A204.1 (cell line): ENCODE measurements at regions not wholly inside any gene's neighbourhood (a gene's known extent, or its start where the extent isn't known, plus 50 kb on each side); places are given as distances from the start of the nearest gene placed in this dataset.

Experiments used
- FAIRE-seq: peaks from 2 replicates; lab custom pipeline; 2012; peaks lifted over from hg19 to GRCh38; lab: Jason Lieb, UNC

DNA sequence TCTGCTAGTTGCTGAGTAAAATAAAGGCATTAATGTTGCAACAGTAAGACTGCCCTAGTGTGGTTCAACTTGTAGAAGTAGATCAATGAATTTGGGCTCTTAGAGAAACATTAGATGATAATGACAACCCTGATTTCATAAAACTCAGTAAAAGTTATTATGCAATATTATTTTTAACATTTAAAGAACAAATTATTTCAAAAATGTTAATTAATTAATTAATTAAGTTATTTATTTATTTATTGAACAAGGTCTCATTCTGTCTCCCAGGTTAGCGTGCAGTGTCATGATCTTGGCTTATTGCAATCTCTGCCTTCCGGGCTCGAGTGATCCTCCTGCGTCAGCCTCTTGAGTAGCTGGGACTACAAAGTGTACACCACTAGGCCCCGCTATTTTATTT is 1016.4 kb downstream of the VRK1 start:
- FAIRE-seq = no peak

DNA sequence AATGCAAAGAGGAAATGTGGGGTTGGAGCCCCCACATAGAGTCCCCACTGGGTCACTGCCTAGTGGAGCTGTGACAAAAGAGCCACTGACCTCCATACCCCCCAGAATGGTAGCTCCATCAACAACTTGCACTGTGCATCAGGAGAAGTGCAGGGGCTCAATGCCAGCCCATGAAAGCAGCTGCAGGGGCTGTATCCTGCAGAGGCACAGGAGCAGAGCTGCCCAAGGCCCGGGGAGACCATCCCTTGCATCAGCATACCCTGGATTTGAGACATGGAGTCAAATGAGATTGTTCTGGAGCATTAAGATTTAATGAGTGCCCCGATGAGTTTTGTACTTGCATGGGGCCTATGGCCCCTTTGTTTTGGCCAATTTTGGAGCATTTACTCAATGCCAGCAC is 1023.6 kb downstream of the VRK1 start:
- no peak for FAIRE-seq

DNA sequence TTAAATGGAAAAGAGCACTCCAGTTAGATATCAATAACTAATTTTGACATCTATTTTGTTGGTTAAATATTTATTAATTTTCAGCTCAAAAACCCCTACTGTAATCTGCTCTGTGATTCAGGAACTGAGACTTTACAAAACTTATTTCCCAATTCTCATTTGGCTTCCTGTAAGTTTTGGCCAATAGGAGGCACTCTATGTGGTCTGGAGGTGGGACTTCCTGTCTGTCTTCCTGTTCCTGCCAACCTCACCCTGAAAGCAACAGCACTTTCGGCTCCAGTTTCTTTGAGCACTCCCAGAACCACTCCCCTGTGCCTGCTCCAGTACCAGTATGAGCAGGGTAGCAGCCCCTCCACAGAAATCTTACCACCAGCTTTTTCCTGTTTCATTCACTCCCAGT is 1027.0 kb downstream of the VRK1 start:
- FAIRE-seq = no peak

DNA sequence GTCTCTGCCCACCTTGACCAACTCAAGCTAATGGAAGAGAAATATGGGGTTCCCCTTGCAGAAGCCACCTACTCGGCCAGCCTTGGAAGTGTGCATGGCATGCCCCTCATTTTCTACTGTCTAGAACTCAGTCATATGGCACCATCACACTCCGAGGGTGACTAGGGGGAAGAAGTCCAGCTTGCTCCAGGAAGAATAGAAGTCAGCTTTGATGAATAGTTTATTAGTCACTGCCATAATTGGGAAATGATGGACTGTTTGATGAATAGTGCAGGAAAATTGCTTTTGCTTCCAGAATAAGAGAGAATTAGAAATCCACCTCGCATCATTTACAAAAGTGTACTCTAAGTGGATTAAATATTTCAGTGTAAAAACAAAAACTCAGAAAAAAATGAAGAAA is 1030.6 kb downstream of the VRK1 start:
- FAIRE-seq = no peak

DNA sequence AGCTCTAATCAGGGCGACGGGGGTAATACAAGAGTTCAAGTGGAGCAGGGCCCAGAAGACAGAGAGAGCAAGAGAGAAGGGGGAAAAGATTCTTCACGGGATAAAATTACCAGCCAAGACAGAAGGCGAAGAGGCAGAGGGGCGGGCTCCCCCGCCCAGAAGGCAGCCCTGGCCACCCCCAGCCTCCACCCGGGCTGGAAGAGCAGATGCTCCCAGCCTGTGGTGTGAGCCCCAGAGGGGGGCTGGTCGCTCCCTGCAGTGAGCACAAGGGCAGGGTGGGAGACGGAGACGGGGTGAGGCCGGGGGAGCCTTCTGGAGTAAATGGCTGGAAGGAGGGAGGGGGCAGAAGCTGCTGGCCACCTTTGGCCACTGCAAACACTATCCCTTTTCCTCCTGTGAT is 1035.6 kb downstream of the VRK1 start:
- FAIRE-seq = no peak

DNA sequence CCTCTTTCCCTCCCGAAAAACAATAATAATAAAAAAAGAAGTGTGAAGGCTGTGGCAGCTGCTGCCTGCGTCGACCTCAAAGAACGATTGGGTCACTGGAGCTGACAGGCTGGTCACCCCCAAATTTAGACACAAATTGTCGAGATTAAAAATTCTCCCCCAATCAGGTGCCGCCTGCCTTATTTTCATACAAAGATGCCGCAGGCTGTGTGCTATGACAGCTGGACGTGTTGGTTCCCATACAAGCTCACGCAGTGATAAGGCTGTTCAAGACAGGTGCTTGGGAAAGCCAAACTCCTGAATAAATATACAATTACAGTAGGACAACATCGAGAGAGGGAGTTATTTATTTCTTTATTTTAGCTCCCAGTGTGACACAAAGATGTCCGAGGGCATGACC is 1041.8 kb downstream of the VRK1 start:
- FAIRE-seq = no peak

DNA sequence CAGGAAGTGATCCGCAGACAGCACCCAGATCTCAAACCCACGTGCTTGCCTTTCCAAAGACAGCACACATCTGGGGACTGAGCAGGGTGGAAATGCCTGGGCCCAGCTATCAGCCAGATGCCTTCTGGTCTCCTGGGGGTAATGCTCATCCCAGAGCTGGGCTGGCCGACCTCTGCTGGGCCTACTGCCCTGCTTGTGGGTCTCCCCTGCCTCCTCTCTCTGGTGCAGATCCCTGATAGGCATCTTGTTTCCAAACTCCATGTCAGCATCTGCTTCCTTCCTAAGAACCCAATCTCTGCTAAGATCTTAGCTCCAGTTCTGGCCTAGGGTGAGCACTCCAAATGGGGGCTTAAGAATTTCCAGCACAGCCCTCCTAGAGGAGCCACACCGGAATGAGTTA is 1043.0 kb downstream of the VRK1 start:
- FAIRE-seq = no peak

DNA sequence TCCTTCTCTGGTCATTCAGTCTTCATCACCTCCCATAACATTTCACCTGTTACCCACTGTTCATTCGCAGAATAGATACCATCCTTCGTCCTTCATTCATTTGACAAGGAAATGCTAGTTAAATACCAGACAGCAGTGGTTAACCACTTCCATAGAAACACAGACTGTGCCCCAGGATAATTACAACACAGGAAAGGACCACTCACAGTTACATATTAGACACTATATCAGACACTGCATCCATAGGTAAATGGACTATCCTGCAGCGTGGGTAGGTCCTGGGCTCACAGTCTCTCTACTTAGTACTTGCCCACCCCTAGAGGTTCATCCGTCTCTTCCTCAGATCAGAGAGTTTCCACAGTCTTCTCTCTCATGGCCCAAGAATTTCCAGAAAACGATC is 1044.6 kb downstream of the VRK1 start:
- no peak for FAIRE-seq

DNA sequence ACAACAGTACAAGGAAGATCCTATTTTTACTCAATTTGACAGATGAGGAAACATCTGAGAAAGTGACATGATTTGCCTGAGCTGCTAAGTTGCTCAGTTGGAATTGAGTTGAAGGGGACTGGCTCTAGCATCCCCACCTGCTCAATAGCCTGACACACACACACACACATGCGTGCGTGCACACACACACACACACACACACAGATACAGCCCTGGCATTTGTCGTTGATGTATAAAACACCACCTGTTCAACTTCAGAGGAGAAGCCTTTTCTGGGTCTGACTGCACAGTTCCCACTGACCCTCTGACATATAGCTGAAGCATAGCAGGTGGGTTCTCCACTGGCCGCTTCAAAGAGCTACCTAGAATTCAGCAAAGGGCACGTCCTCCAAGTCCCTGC is 1045.9 kb downstream of the VRK1 start:
- FAIRE-seq = no peak

DNA sequence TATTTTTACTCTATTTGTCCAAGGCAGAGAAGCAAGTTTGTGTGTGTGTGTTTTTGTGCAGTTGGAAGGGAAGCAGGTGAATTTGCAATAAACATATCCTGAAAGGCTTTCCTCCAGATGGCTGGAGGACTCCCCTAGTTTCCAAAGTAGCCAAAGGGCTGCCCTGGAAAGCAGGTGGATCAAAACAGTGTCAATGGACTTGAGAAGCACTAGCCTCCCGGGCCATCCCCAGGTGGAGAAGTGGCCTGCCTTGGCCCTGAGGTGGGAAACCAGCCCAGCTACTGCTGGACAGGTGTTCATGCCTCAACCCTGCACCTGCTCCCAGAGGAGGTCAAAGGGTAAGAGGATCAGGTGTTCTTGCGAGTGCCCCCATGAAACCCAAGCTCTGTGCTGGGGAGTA is 1046.9 kb downstream of the VRK1 start:
- FAIRE-seq = no peak

DNA sequence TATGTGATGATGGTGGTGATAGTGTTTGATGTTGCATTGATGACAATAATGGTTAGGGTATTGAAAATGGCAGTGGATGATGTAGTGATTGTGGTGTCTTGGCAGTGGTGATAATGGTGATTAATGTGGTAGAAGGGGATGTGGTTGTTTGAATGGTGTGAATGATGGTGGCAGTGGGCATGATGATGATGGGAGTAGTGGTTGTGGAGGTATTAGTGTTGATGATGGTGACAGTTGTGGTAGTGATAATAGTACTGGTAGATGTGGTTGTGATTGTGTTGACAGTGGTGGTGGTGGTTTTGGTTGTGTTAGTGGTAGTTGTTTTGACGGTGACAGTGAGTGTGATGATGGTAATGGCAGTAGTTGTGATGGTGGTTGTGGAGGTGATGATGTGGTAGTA is 1049.0 kb downstream of the VRK1 start:
- no peak for FAIRE-seq

DNA sequence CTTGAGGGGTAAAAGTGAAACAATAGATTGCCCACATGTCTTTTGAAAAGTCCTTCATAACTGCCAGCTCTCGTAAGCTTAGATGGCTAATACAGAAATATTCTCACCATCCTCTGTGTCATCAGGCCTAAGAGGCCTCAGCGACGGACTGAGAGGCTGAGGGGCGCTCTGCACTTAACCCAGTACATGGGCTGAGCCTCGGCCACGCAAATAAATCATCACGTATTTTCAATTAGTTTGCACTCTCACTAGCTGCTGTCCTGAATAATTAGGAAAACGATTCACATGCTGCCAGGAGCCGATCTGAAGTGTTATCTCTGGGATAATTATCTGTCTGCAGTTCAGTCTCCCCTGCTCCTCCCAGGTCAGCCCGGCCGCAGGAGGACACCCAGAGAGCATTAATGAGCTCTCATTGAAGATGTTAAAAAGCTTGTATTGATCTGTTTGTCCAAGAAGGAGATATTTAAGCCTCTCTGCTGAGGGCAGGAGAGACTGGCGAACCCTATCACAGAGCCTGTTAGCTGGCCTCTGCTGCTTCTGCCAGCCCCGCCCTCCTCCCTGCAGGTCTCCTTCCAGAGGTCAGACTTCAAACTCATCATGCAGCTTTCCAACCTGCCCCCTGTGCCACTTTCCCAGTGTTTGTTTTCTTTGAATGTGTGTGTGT is 1051.3 kb downstream of the VRK1 start:
- FAIRE-seq = no peak

DNA sequence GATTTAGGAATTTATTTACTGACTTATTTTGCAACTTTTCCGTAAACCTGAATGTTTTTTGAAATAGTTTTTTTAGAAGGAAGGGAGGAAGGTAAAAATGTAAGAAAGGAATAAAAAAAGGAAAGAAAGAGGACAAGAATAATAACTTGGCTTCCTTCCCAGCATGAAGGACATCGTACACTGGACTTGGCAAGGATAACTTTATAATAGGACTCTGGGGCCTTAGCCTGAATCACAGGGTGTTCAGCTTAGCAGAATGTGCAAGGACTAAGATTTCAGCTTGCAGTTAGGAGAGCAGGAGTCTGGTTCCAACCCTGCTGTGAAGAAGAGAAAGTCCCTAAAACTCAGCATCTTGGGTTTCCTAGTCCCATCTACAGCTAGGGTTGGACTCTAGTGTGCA is 1053.3 kb downstream of the VRK1 start:
- no peak for FAIRE-seq

DNA sequence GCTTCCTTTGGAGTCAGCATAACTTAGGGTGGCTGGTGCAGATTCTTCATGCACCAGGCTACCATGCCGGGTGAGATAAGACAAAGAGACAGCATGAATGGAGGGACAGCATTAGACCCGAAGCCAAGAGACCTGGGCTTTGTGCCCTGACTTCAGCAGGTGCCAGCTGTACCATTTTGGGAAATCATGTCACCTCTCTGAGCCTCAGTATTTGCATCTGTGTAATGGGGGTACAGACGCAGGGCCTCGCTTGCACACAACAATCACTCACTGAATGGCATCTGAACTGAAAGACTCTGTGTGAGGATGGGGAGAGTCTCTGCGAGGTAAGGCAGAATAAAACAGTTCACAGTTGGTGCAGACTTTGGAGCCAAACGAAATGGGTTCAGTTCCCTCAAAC is 1053.7 kb downstream of the VRK1 start:
- no peak for FAIRE-seq

DNA sequence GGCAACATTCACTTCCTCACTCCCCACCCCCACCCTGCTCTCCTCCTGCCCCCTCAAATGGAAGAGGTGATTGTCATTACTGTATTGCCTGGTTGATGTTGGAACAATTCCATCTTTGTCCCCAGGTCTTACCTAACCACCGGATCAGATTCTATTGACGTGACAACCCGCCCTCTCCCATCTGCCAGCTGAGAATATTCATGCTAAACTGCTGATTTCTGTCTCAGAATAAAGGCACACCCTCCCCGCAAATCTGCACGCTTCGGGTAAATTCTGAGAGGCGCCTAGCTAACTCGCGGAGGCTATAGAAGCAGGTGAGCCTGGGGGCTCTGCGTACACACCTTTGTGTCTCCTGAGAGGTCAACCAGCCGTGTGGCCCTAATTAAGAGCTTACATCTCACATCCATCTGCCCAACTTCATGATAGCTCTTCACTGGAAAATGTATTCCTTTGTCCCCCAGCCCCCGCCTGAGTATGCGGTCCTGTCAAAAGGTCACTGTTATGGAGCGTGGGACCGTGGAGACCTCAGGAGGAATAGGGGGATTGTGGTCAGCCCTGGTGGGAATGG is 1054.3 kb downstream of the VRK1 start:
- FAIRE-seq = no peak

DNA sequence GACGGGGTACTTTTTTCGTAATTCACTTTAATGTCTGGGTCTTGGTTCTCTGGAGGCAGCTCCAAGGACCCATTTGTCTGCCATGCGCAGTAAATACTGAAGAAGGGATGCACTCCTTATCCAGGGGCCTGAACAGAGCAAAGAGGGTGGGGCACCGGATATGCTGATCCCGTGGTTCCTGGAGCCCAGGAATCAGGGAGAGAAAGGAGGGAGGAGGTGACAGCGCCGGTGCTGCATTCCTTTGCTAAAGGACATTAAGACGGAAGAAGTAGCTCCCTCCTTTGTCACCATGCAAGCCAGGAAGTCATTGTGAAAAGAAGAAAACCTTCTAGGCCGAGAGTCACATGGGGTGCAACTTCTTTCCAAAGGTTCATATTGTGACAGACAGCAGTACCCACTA is 1057.7 kb downstream of the VRK1 start:
- no peak for FAIRE-seq

DNA sequence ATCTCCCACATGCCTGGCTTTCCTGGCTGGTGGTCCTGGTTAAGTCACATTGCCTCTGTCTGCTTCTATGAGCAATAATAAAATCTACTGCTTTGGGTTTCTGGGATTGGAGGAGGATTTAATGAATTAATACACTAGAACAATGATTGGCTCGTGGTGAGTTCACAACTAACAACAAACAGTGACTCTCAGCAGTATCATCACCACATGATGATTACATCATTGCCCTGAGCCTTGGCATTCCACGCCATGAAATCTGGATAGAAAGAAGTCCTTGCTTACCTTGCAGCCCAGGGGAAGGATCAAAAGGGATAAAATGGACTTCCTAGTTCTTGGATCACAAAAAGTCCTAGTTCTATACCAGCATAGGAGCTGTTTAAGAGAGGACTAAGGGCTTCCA is 1069.0 kb downstream of the VRK1 start:
- no peak for FAIRE-seq

DNA sequence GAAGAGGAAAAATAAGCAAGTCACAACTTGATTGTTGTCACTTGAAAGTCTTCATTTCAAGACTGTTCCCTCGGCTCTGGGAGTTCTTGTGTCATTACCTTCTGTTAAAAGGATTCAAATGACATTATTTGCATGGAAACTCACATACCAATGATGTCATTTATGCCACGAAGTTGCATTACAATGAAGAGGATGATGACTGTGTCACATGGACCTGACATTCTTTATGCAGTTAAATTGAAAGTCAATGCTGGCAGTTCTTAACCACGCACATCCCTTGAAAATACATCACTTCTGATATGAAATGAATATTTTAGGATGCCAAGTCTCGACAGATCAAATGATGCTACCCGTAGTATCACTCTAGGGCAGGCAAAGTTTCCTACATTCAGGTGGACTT is 1069.5 kb downstream of the VRK1 start:
- FAIRE-seq = no peak

DNA sequence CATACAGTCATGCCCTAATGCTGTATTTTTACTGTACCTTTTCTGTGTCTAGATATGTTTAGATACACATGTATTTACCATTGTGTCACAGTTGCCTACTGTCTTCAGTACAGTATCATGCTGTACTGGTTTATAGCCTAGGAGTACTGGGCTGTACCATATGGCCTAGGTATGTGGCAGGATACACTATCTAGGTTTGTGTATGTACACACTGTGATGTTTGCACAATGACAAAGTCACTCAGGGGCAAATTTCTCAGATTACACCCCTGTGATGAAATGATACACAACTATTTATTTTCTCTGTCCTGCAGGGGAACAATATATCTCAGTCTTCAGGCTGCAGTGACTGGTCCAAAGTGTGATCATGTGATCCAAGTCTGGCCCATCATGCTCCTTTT is 1076.1 kb downstream of the VRK1 start:
- FAIRE-seq = no peak

DNA sequence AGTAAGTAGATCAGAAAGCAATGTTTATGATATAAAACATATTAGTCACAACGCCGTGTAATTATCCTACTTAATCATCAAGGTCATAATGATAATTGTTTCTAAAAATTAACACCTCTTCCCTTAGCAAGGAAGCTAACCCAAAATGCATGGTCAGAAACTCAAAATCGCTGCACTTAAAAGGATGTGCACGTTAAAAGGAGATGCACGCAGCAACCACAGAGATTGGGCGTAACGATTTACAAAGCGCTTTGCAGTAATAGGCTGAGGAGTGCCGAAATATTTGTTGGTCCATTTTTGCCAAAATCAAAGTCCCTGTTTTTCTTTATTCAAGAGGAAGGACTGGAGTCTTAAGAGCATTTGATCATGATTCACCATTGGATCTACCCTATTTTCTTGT is 1077.2 kb downstream of the VRK1 start:
- no peak for FAIRE-seq

DNA sequence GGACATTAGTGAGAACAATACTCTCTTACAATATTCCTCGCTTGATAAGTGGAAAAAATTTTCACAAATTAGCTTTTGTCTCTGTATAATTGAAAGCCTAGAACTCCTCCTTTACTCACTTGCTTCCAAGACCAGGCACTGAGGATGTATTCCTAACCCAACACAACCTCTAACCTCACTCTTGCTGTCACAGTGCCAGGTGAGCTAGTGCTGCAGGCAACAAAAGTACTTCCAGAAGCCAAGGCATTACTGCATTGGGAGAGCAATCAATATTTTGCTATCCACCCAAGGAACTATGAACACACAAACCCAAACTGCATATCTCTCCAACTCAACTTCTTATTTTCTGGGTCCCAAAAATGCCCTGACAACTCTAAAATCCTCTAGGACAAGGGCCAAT is 1081.0 kb downstream of the VRK1 start:
- FAIRE-seq = no peak

DNA sequence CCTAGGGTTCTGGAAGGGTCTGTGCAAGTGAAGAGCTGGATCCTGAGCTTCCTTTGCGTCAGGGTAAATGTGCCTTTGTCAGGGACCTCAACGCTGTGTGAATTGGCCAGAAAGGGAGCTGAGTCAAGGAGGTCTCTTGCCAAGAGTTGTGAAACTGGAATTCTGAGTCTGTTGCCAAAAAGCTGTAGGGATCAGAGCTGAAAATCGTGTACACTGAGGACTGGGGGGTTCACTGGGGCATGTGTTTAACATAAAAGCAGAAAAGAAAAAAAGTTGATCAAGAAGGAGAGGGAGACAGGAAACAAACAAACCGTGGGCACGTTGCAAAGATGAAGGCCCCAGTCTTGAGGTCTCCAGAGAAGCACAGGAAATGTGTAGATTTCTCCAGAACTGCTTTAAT is 1081.5 kb downstream of the VRK1 start:
- no peak for FAIRE-seq

DNA sequence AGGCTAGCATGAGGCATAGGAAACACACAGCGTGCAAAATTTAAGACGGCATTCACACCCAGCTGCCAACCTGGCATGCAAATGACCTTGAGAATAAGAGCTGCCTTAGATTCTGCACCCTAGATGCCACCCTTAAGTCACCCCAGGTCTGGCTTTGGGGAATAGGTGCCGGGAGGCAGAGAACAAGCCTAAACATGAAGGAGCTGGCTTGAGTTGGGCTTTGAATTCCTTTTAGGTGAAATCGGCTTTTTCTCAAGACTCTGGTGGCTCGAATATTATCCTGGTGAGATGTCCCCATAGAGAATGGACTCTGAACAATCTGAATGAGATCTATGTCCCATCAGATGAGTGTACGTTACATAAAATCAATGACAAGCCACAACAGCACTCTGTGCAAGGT is 1090.5 kb downstream of the VRK1 start:
- no peak for FAIRE-seq

DNA sequence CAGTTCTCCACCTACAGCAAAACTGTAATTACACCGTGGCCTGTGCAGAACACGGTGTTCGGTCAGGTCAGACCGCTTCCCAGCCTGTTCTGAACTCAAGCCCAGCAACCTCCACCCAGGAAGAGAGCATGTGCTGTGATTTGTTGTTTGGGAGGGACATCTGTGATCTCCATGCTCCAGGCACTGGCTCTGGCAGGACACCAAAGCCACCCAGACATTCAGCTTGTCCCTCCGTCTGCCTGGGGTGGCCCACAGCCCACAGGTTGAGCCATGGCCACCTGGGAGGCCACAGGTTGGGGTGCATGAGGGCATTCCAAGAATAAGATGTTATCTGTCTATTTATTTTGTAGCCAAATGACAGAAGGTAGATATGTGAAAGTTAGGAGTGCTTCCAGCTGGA is 1091.1 kb downstream of the VRK1 start:
- FAIRE-seq = no peak

DNA sequence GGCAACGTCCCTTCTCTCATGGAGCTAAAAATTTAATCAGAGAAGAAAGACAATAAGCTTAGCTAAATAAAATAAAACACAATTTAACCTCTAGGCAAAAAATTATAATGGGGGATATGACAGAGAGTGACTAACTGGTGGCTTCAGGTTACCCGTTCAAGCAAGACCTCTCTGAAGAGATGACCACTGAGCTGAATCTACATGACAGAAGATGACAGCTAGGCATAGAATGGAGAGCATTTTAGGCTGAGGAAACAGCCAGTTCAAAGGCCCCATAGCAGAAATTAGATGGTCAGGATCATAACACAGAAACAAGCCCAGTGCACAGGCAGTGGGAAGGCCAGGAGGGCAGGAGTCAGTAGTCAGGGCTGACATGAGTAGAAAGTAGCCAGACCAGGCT is 1094.3 kb downstream of the VRK1 start:
- FAIRE-seq = no peak
